WTC11 (cell line): ENCODE measurements at regions not wholly inside any gene's neighbourhood (a gene's known extent, or its start where the extent isn't known, plus 50 kb on each side); places are given as distances from the start of the nearest gene placed in this dataset.

Experiments used
- ATAC-seq: fragments of 200-7000 bp; cut with Tn5 transposase; 2 replicates; pipeline ENCODE4 v1.10.0; 2021; ENCODE audit warnings: mild to moderate bottlenecking, moderate library complexity
- CTCF ChIA-PET: fragments of 300-600 bp; sonication (Branson Sonifier 250); formaldehyde crosslinking; loops from one replicate; lab custom pipeline; 2021; ENCODE audit warnings: antibody characterized with exemption; lab: Charles Lee
- POLR2A ChIA-PET: fragments of 350-600 bp; sonication (Branson Sonifier 250); formaldehyde crosslinking; loops from one replicate; lab custom pipeline; 2021; ENCODE audit warnings: antibody characterized with exemption; lab: Charles Lee
- DNase-seq: peaks from one replicate; pipeline ENCODE4 v3.0.0; 2021; ENCODE audit warnings: low spot score
- H3K27ac Mint-ChIP-seq: 2 replicates; pipeline ENCODE4 v1.8.0; 2021; ENCODE audit warnings: mixed read lengths
- H3K27me3 Mint-ChIP-seq: 2 replicates; pipeline ENCODE4 v1.8.0; 2021; ENCODE audit warnings: low read depth, mild to moderate bottlenecking, moderate library complexity, mixed read lengths
- H3K36me3 Mint-ChIP-seq: 2 replicates; pipeline ENCODE4 v1.8.0; 2021; ENCODE audit warnings: mixed read lengths
- H3K4me1 Mint-ChIP-seq: 2 replicates; pipeline ENCODE4 v1.8.0; 2022; ENCODE audit warnings: mixed read lengths
- H3K4me3 Mint-ChIP-seq: 2 replicates; pipeline ENCODE4 v1.8.0; 2021; ENCODE audit warnings: mild to moderate bottlenecking, moderate library complexity, mixed read lengths
- H3K9me3 Mint-ChIP-seq: 2 replicates; pipeline ENCODE4 v1.8.0; 2021; ENCODE audit warnings: mixed read lengths
- CREM ChIP-seq: sonication (generic); formaldehyde crosslinking; IDR thresholded peaks from 2 replicates; pipeline ENCODE4 v1.8.1; 2022; ENCODE audit warnings: mild to moderate bottlenecking, missing genetic modification reagents, moderate library complexity
- ESRRA ChIP-seq: sonication (generic); formaldehyde crosslinking; IDR thresholded peaks from 2 replicates; pipeline ENCODE4 v1.8.1; 2022; ENCODE audit warnings: mild to moderate bottlenecking, missing genetic modification reagents, borderline replicate concordance
- GABPB1 ChIP-seq: sonication (generic); formaldehyde crosslinking; IDR thresholded peaks from 2 replicates; pipeline ENCODE4 v1.8.1; 2023; ENCODE audit warnings: mild to moderate bottlenecking, missing genetic modification reagents
- GTF2I ChIP-seq: fragments of 250-450 bp; sonication (Bioruptor Pico); conservative IDR thresholded peaks from 2 replicates; pipeline ENCODE4 v1.4.0; 2021; ENCODE audit warnings: mild to moderate bottlenecking
- MYBL2 ChIP-seq: sonication (generic); formaldehyde crosslinking; IDR thresholded peaks from 2 replicates; pipeline ENCODE4 v1.8.1; 2023; ENCODE audit warnings: mild to moderate bottlenecking, moderate library complexity, missing genetic modification reagents
- NR3C1 ChIP-seq: sonication (generic); formaldehyde crosslinking; conservative IDR thresholded peaks from 2 replicates; pipeline ENCODE4 v1.8.1; 2023; ENCODE audit warnings: low read depth, mild to moderate bottlenecking, missing genetic modification reagents
- OVOL2 ChIP-seq: fragments of 250-450 bp; sonication (Bioruptor Pico); IDR thresholded peaks from 2 replicates; pipeline ENCODE4 v1.9.0; 2021; ENCODE audit warnings: mild to moderate bottlenecking, borderline replicate concordance
- RELA ChIP-seq: sonication (generic); formaldehyde crosslinking; IDR thresholded peaks from 2 replicates; pipeline ENCODE4 v1.8.1; 2022; ENCODE audit warnings: missing genetic modification reagents, mild to moderate bottlenecking, borderline replicate concordance
- RORB ChIP-seq: fragments of 250-450 bp; sonication (Bioruptor Pico); IDR thresholded peaks from 2 replicates; pipeline ENCODE4 v1.9.0; 2021; ENCODE audit warnings: mild to moderate bottlenecking
- ZNF219 ChIP-seq: sonication (generic); formaldehyde crosslinking; IDR thresholded peaks from 2 replicates; pipeline ENCODE4 v1.8.0; 2023; ENCODE audit warnings: missing genetic modification reagents, mild to moderate bottlenecking, borderline replicate concordance
- ZNF263 ChIP-seq: sonication (generic); formaldehyde crosslinking; IDR thresholded peaks from 2 replicates; pipeline ENCODE4 v1.8.1; 2022; ENCODE audit warnings: low read depth, mild to moderate bottlenecking, moderate library complexity, missing genetic modification reagents
- TF ChIP-seq, protein P1 (sequence below): fragments of 200-600 bp; IDR thresholded peaks from 2 replicates; pipeline ENCODE4 v1.8.0; 2022; ENCODE audit warnings: antibody characterized with exemption
- TF ChIP-seq, protein P2 (sequence below): sonication (generic); formaldehyde crosslinking; IDR thresholded peaks from 2 replicates; pipeline ENCODE4 v1.8.1; 2023; ENCODE audit warnings: mild to moderate bottlenecking, missing genetic modification reagents, moderate library complexity
- TF ChIP-seq, protein P3 (sequence below): sonication (generic); formaldehyde crosslinking; IDR thresholded peaks from 2 replicates; pipeline ENCODE4 v1.8.0; 2022; ENCODE audit warnings: mild to moderate bottlenecking, missing genetic modification reagents
- TF ChIP-seq, protein P4 (sequence below): fragments of 250-450 bp; sonication (Bioruptor Pico); IDR thresholded peaks from 2 replicates; pipeline ENCODE4 v1.8.0; 2021; ENCODE audit warnings: mild to moderate bottlenecking
- TF ChIP-seq, protein P5 (sequence below): sonication (generic); formaldehyde crosslinking; IDR thresholded peaks from 2 replicates; pipeline ENCODE4 v1.8.0; 2023; ENCODE audit warnings: missing genetic modification reagents
- TF ChIP-seq, protein P6 (sequence below): sonication (generic); formaldehyde crosslinking; IDR thresholded peaks from 2 replicates; pipeline ENCODE4 v1.8.1; 2023; ENCODE audit warnings: mild to moderate bottlenecking, moderate library complexity, missing genetic modification reagents
- TF ChIP-seq, protein P7 (sequence below): sonication (generic); formaldehyde crosslinking; IDR thresholded peaks from 2 replicates; pipeline ENCODE4 v1.8.0; 2022; ENCODE audit warnings: mild to moderate bottlenecking, missing genetic modification reagents

DNA sequence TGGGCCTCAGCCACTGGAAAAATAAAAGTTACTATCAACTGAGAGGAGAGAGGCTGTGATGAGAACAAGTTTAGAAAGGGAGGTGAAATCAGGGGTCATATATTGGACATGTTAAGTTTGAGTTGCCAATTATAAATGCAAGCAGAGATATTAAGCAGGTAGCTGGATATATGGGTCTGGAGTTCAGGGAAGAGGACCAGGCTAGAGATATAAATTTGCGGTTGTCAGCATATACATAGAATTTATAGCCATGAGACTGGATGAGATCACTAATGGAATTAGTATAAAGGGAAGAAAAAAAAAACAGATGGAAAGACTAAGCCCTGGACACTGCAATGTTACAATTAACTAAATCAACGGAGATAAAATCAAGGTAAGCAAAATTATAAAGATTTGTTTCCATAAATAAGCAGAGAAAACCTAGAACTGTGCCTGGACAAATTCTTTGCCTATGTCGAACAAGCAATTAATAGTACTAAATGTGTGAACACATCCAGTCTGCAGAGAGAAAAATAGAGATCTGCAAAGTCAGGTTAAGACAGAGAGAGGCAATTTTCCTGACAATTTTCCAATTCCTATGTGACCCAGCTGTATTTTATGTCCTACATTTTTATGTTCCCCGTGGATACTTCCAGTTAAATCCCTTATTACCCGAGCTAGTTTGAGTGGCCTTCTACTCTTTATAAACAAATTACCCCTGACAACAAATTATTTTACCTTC, 265.4 kb downstream of the GASK1B start:
- TF ChIP-seq, protein P1, sequence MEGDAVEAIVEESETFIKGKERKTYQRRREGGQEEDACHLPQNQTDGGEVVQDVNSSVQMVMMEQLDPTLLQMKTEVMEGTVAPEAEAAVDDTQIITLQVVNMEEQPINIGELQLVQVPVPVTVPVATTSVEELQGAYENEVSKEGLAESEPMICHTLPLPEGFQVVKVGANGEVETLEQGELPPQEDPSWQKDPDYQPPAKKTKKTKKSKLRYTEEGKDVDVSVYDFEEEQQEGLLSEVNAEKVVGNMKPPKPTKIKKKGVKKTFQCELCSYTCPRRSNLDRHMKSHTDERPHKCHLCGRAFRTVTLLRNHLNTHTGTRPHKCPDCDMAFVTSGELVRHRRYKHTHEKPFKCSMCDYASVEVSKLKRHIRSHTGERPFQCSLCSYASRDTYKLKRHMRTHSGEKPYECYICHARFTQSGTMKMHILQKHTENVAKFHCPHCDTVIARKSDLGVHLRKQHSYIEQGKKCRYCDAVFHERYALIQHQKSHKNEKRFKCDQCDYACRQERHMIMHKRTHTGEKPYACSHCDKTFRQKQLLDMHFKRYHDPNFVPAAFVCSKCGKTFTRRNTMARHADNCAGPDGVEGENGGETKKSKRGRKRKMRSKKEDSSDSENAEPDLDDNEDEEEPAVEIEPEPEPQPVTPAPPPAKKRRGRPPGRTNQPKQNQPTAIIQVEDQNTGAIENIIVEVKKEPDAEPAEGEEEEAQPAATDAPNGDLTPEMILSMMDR = no peak
- TF ChIP-seq, protein P2, sequence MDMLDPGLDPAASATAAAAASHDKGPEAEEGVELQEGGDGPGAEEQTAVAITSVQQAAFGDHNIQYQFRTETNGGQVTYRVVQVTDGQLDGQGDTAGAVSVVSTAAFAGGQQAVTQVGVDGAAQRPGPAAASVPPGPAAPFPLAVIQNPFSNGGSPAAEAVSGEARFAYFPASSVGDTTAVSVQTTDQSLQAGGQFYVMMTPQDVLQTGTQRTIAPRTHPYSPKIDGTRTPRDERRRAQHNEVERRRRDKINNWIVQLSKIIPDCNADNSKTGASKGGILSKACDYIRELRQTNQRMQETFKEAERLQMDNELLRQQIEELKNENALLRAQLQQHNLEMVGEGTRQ (CRISPR knock-in tag) = no peak
- no peak for TF ChIP-seq GTF2I (CRISPR knock-in tag)
- ChIA-PET POLR2A (no interaction called here), CTCF (no interaction called here)
- no peaks in the 10 kb centered on the region for H3K27me3 Mint-ChIP-seq
- H3K36me3 Mint-ChIP-seq = no peaks in the 10 kb centered on the region
- DNase-seq (no peak), ATAC-seq (no peak)
- no peak overlapping the region for H3K27ac Mint-ChIP-seq
- H3K4me3 Mint-ChIP-seq = no peak overlapping the region
- no peaks in the 10 kb centered on the region for H3K4me1 Mint-ChIP-seq
- no peaks in the 10 kb centered on the region for H3K9me3 Mint-ChIP-seq

DNA sequence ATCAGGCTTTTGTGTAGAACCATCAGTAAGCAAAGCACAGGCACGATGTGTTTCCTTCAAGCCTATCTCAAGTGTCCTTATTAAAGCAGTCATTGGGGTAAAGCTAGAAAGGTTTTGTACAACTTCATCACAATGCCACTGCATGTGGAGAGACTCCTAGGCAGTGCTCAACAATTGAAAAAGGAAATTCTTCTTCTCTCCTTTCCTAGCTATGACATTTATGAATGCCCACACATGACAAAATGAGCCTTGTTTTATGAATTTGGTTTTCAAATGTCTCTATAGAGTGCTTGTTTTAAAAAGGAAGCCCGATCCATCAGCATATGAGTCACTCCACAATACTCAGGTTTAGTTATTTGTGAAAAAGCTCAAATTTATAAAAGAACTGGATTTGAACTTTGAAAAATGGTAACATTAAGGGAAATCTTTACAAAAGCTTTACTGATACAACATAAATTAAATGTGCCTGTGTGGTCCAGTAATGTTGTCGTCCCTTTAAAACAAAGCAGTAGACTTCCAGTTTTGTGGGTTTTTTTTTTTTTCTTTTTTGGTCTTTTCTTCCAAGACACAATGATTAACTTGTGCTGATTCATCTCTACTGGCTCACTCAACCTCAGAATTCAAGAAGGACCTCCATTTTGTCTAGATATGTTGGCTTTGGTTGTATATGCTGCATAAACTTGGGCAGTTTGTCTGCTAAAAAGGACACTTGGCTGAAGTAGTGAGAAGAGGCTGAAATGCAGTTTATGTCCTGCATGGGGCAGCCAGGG, 273.8 kb downstream of the GASK1B start:
- TF ChIP-seq NR3C1 (CRISPR knock-in tag) (no peak), OVOL2 (CRISPR knock-in tag) (no peak), RORB (CRISPR knock-in tag) (no peak), MYBL2 (CRISPR knock-in tag) (no peak), ZNF219 (CRISPR knock-in tag) (no peak), ZNF263 (no peak), CREM (CRISPR knock-in tag) (no peak), RELA (no peak), GABPB1 (no peak), ESRRA (CRISPR knock-in tag) (no peak)
- TF ChIP-seq, protein P1 = no peak
- TF ChIP-seq, protein P3, sequence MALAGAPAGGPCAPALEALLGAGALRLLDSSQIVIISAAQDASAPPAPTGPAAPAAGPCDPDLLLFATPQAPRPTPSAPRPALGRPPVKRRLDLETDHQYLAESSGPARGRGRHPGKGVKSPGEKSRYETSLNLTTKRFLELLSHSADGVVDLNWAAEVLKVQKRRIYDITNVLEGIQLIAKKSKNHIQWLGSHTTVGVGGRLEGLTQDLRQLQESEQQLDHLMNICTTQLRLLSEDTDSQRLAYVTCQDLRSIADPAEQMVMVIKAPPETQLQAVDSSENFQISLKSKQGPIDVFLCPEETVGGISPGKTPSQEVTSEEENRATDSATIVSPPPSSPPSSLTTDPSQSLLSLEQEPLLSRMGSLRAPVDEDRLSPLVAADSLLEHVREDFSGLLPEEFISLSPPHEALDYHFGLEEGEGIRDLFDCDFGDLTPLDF (CRISPR knock-in tag) = no peak
- TF ChIP-seq, protein P2 (CRISPR knock-in tag) = no peak
- TF ChIP-seq, protein P4, sequence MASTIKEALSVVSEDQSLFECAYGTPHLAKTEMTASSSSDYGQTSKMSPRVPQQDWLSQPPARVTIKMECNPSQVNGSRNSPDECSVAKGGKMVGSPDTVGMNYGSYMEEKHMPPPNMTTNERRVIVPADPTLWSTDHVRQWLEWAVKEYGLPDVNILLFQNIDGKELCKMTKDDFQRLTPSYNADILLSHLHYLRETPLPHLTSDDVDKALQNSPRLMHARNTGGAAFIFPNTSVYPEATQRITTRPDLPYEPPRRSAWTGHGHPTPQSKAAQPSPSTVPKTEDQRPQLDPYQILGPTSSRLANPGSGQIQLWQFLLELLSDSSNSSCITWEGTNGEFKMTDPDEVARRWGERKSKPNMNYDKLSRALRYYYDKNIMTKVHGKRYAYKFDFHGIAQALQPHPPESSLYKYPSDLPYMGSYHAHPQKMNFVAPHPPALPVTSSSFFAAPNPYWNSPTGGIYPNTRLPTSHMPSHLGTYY (CRISPR knock-in tag) = no peak
- TF ChIP-seq, protein P5, sequence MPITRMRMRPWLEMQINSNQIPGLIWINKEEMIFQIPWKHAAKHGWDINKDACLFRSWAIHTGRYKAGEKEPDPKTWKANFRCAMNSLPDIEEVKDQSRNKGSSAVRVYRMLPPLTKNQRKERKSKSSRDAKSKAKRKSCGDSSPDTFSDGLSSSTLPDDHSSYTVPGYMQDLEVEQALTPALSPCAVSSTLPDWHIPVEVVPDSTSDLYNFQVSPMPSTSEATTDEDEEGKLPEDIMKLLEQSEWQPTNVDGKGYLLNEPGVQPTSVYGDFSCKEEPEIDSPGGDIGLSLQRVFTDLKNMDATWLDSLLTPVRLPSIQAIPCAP (CRISPR knock-in tag) = no peak
- TF ChIP-seq, protein P6, sequence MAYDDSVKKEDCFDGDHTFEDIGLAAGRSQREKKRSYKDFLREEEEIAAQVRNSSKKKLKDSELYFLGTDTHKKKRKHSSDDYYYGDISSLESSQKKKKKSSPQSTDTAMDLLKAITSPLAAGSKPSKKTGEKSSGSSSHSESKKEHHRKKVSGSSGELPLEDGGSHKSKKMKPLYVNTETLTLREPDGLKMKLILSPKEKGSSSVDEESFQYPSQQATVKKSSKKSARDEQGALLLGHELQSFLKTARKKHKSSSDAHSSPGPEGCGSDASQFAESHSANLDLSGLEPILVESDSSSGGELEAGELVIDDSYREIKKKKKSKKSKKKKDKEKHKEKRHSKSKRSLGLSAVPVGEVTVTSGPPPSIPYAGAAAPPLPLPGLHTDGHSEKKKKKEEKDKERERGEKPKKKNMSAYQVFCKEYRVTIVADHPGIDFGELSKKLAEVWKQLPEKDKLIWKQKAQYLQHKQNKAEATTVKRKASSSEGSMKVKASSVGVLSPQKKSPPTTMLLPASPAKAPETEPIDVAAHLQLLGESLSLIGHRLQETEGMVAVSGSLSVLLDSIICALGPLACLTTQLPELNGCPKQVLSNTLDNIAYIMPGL (CRISPR knock-in tag) = no peak
- TF ChIP-seq, protein P7, sequence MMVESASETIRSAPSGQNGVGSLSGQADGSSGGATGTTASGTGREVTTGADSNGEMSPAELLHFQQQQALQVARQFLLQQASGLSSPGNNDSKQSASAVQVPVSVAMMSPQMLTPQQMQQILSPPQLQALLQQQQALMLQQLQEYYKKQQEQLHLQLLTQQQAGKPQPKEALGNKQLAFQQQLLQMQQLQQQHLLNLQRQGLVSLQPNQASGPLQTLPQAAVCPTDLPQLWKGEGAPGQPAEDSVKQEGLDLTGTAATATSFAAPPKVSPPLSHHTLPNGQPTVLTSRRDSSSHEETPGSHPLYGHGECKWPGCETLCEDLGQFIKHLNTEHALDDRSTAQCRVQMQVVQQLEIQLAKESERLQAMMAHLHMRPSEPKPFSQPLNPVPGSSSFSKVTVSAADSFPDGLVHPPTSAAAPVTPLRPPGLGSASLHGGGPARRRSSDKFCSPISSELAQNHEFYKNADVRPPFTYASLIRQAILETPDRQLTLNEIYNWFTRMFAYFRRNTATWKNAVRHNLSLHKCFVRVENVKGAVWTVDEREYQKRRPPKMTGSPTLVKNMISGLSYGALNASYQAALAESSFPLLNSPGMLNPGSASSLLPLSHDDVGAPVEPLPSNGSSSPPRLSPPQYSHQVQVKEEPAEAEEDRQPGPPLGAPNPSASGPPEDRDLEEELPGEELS (CRISPR knock-in tag) = no peak
- no peak overlapping the region for H3K27ac Mint-ChIP-seq
- H3K9me3 Mint-ChIP-seq = peaks cover 11% of the 10 kb centered on the region
- DNase-seq = no peak
- CTCF ChIA-PET = no interaction called here
- no peaks in the 10 kb centered on the region for H3K27me3 Mint-ChIP-seq
- H3K4me1 Mint-ChIP-seq = peaks cover 40% of the 10 kb centered on the region
- no peaks in the 10 kb centered on the region for H3K36me3 Mint-ChIP-seq
- H3K4me3 Mint-ChIP-seq = no peak overlapping the region
- POLR2A ChIA-PET = no interaction called here
- no peak for ATAC-seq
